ENCODE measurements at regions not wholly inside any gene's neighbourhood (a gene's known extent, or its start where the extent isn't known, plus 50 kb on each side); places are given as distances from the start of the nearest gene placed in this dataset.

GRCh38 chr1:193346085-193346484 lies 159.7 kb upstream of the B3GALT2 start:
- H3K36me3 ChIP-seq (ENCODE audit: insufficient read depth, low read length): no peaks in the 10 kb centered on the region
- H3K9me2 ChIP-seq (ENCODE audit: insufficient read depth, low read length): no peaks in the 10 kb centered on the region
- no TSS peak for BruUV-seq (replicated peaks)
- ChIA-PET CTCF (ENCODE audit: unreplicated experiment) (no interaction called here), POLR2A (interaction anchor here (0.7 to 1.0 kb wide), 2 partner anchors 26 to 583 kb away, joined by 3 to 4 read pairs; no protein-coding TSS in a partner anchor)
- no peaks in the 10 kb centered on the region for H3K4me1 ChIP-seq (ENCODE audit: insufficient read depth, low read length, poor library complexity, severe bottlenecking)
- no peaks in the 10 kb centered on the region for H3K9me3 ChIP-seq (ENCODE audit: low read length)
- TF ChIP-seq EZH2phosphoT487 (IDR thresholded peaks at IDR 0.05; ENCODE audit: borderline replicate concordance, low read depth, low read length): no peak
- H3K4me3 ChIP-seq (ENCODE audit: low read depth, low read length, poor library complexity, severe bottlenecking): no peak overlapping the region
- H3K27ac ChIP-seq (ENCODE audit: low read depth, low read length, poor library complexity, severe bottlenecking): no peak overlapping the region
- H4K20me1 ChIP-seq (ENCODE audit: insufficient read depth, low read length): no peaks in the 10 kb centered on the region
- no peak overlapping the region for H2AFZ ChIP-seq (ENCODE audit: low read length)
- no peak for DNase-seq (ENCODE audit: low spot score)
- no peak overlapping the region for H3K4me2 ChIP-seq (ENCODE audit: low read length)
- no peaks in the 10 kb centered on the region for H3K79me2 ChIP-seq (ENCODE audit: insufficient read depth, low read depth, low read length)
- intact Hi-C loops (cut with micrococcal nuclease; ENCODE audit: unreplicated experiment): no loop called here

- BruUV-seq (replicated peaks): no TSS peak
- H3K9me2 ChIP-seq (ENCODE audit: insufficient read depth, low read length): no peaks in the 10 kb centered on the region
- no peaks in the 10 kb centered on the region for H3K36me3 ChIP-seq (ENCODE audit: insufficient read depth, low read length)
- H3K4me2 ChIP-seq (ENCODE audit: low read length): no peak overlapping the region
- no peak for TF ChIP-seq CTCF (conservative IDR thresholded peaks at IDR 0.05; ENCODE audit: low read length)
- TF ChIP-seq EZH2phosphoT487 (IDR thresholded peaks at IDR 0.05; ENCODE audit: borderline replicate concordance, low read depth, low read length): no peak
- no peak overlapping the region for H2AFZ ChIP-seq (ENCODE audit: low read length)
- no peaks in the 10 kb centered on the region for H3K9me3 ChIP-seq (ENCODE audit: low read length)
- H4K20me1 ChIP-seq (ENCODE audit: insufficient read depth, low read length): no peaks in the 10 kb centered on the region
- ChIA-PET CTCF (ENCODE audit: unreplicated experiment) (no interaction called here), POLR2A (interaction anchor here (0.6 to 1.0 kb wide), 3 partner anchors 9 to 1000 kb away, joined by 3 read pairs; no protein-coding TSS in a partner anchor)
- no peak for DNase-seq (ENCODE audit: low spot score)
- no peak overlapping the region for H3K4me3 ChIP-seq (ENCODE audit: low read depth, low read length, poor library complexity, severe bottlenecking)
- H3K27ac ChIP-seq (ENCODE audit: low read depth, low read length, poor library complexity, severe bottlenecking): no peak overlapping the region
- H3K79me2 ChIP-seq (ENCODE audit: insufficient read depth, low read depth, low read length): no peaks in the 10 kb centered on the region
- intact Hi-C loops (cut with micrococcal nuclease; ENCODE audit: unreplicated experiment): no loop called here
- no peaks in the 10 kb centered on the region for H3K4me1 ChIP-seq (ENCODE audit: insufficient read depth, low read length, poor library complexity, severe bottlenecking)
Observed at GRCh38 chr1:193342811-193343210, 156.4 kb upstream of the B3GALT2 start.

- no peak for DNase-seq (ENCODE audit: low spot score)
- Histone ChIP-seq H3K4me1 (ENCODE audit: insufficient read depth, low read length, poor library complexity, severe bottlenecking) (no peaks in the 10 kb centered on the region), H3K4me2 (ENCODE audit: low read length) (no peak overlapping the region), H3K9me3 (ENCODE audit: low read length) (no peaks in the 10 kb centered on the region), H4K20me1 (ENCODE audit: insufficient read depth, low read length) (no peaks in the 10 kb centered on the region), H3K27ac (ENCODE audit: low read depth, low read length, poor library complexity, severe bottlenecking) (no peak overlapping the region), H2AFZ (ENCODE audit: low read length) (no peak overlapping the region), H3K9me2 (ENCODE audit: insufficient read depth, low read length) (no peaks in the 10 kb centered on the region), H3K36me3 (ENCODE audit: insufficient read depth, low read length) (no peaks in the 10 kb centered on the region), H3K79me2 (ENCODE audit: insufficient read depth, low read depth, low read length) (no peaks in the 10 kb centered on the region), H3K4me3 (ENCODE audit: low read depth, low read length, poor library complexity, severe bottlenecking) (no peak overlapping the region)
- ChIA-PET CTCF (ENCODE audit: unreplicated experiment) (no interaction called here), POLR2A (interaction anchor here (0.6 kb wide), 1 partner anchor 699 kb away, joined by 3 read pairs; no protein-coding TSS in a partner anchor)
- TF ChIP-seq CTCF (conservative IDR thresholded peaks at IDR 0.05; ENCODE audit: low read length) (no peak), EZH2phosphoT487 (IDR thresholded peaks at IDR 0.05; ENCODE audit: borderline replicate concordance, low read depth, low read length) (no peak)
- intact Hi-C loops (cut with micrococcal nuclease; ENCODE audit: unreplicated experiment): no loop called here
- no TSS peak for BruUV-seq (replicated peaks)
Observed at GRCh38 chr1:193340331-193340730, 153.9 kb upstream of the B3GALT2 start.
